ENCODE measurements at regions not wholly inside any gene's neighbourhood (a gene's known extent, or its start where the extent isn't known, plus 50 kb on each side); places are given as distances from the start of the nearest gene placed in this dataset.

DNA sequence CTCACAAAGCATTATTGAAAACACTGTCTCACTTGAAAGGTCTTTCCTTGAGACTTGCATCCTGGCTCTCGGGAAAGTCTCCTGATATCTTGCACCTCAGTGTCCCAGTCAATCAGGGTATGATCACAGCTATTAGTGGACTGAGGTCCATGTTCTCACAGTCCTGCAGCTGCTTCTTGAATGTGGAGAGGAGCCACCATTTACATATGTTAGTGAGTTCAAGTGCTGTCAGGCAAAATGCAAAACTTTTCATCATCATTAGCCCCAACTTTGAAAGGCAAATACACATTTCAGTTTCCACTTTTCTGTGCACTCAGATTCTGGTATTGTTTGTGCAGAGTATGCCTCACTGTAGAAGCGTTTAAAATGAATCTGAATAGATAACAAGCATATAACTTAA, 111.6 kb downstream of the SNX18 start:
- Histone ChIP-seq H3K9me3 (ENCODE audit: control insufficient read depth, low read length) (no peaks in the 10 kb centered on the region), H2AFZ (no peak overlapping the region), H3K27me3 (ENCODE audit: control insufficient read depth, insufficient read depth, low read length) (no peaks in the 10 kb centered on the region), H3K4me2 (ENCODE audit: low read length) (no peak overlapping the region), H3K9ac (no peak overlapping the region), H3K36me3 (ENCODE audit: control insufficient read depth, insufficient read depth, low read length) (no peaks in the 10 kb centered on the region), H3K4me3 (ENCODE audit: low read depth, low read length) (no peak overlapping the region), H3K27ac (no peak overlapping the region), H3K79me2 (no peaks in the 10 kb centered on the region), H3K4me1 (peaks cover 4% of the 10 kb centered on the region)
- TF ChIP-seq CTCF (IDR thresholded peaks at IDR 0.05) = no peak

- Histone ChIP-seq H2AFZ (peak overlapping the region; percentile 20), H3K4me2 (ENCODE audit: low read length) (no peak overlapping the region), H3K36me3 (ENCODE audit: control insufficient read depth, insufficient read depth, low read length) (no peaks in the 10 kb centered on the region), H3K4me3 (ENCODE audit: low read depth, low read length) (no peak overlapping the region), H3K27ac (no peak overlapping the region), H3K79me2 (no peaks in the 10 kb centered on the region), H3K9me3 (ENCODE audit: control insufficient read depth, low read length) (no peaks in the 10 kb centered on the region), H3K9ac (no peak overlapping the region), H3K27me3 (ENCODE audit: control insufficient read depth, insufficient read depth, low read length) (no peaks in the 10 kb centered on the region), H3K4me1 (peaks cover 4% of the 10 kb centered on the region)
- no peak for TF ChIP-seq CTCF (IDR thresholded peaks at IDR 0.05)
Observed at GRCh38 chr5:54628050-54628449, 110.5 kb downstream of the SNX18 start.

- peaks cover 4% of the 10 kb centered on the region for H3K4me1 ChIP-seq
- peak overlapping the region; percentile 28 for H2AFZ ChIP-seq
- no peak overlapping the region for H3K4me2 ChIP-seq (ENCODE audit: low read length)
- H3K9ac ChIP-seq = no peak overlapping the region
- no peaks in the 10 kb centered on the region for H3K9me3 ChIP-seq (ENCODE audit: control insufficient read depth, low read length)
- no peak for TF ChIP-seq CTCF (IDR thresholded peaks at IDR 0.05)
- no peaks in the 10 kb centered on the region for H3K27me3 ChIP-seq (ENCODE audit: control insufficient read depth, insufficient read depth, low read length)
- no peaks in the 10 kb centered on the region for H3K79me2 ChIP-seq
- H3K27ac ChIP-seq = no peak overlapping the region
- H3K4me3 ChIP-seq (ENCODE audit: low read depth, low read length) = no peak overlapping the region
- no peaks in the 10 kb centered on the region for H3K36me3 ChIP-seq (ENCODE audit: control insufficient read depth, insufficient read depth, low read length)
Observed at GRCh38 chr5:54626407-54626806, 108.8 kb downstream of the SNX18 start.

- Histone ChIP-seq H3K27me3 (ENCODE audit: control insufficient read depth, insufficient read depth, low read length) (no peaks in the 10 kb centered on the region), H3K36me3 (ENCODE audit: control insufficient read depth, insufficient read depth, low read length) (no peaks in the 10 kb centered on the region), H3K9ac (no peak overlapping the region), H3K4me2 (ENCODE audit: low read length) (no peak overlapping the region), H3K4me3 (ENCODE audit: low read depth, low read length) (no peak overlapping the region), H3K9me3 (ENCODE audit: control insufficient read depth, low read length) (no peaks in the 10 kb centered on the region), H3K27ac (no peak overlapping the region), H3K79me2 (no peaks in the 10 kb centered on the region), H2AFZ (no peak overlapping the region), H3K4me1 (peaks cover 4% of the 10 kb centered on the region)
- TF ChIP-seq CTCF (IDR thresholded peaks at IDR 0.05) = no peak
Observed at GRCh38 chr5:54624805-54625568, 107.4 kb downstream of the SNX18 start.

DNA sequence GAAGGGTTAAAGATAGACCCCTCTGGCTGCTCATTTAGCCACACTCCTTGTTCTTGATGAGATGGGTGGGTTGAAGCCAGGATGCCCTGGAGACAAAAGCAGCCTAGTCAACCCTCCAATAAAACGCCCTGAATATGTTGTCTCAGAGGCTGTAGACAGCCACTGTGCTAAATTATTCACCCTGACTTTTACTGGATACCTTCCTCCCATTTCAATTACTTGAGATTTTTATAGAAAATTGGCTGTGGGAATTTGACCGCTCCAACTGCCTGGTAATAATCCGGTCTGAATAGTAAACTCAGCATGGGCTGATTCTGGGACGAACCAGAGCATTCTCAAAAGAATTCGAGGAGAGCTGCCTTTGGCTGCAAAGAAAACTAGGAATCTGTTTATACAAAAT, 104.2 kb downstream of the SNX18 start:
- no peak overlapping the region for H3K9ac ChIP-seq
- no peaks in the 10 kb centered on the region for H3K27me3 ChIP-seq (ENCODE audit: control insufficient read depth, insufficient read depth, low read length)
- H3K9me3 ChIP-seq (ENCODE audit: control insufficient read depth, low read length) = no peaks in the 10 kb centered on the region
- H3K27ac ChIP-seq = no peak overlapping the region
- no peak overlapping the region for H3K4me3 ChIP-seq (ENCODE audit: low read depth, low read length)
- no peak for TF ChIP-seq CTCF (IDR thresholded peaks at IDR 0.05)
- H2AFZ ChIP-seq = no peak overlapping the region
- no peaks in the 10 kb centered on the region for H3K4me1 ChIP-seq
- H3K79me2 ChIP-seq = no peaks in the 10 kb centered on the region
- no peaks in the 10 kb centered on the region for H3K36me3 ChIP-seq (ENCODE audit: control insufficient read depth, insufficient read depth, low read length)
- H3K4me2 ChIP-seq (ENCODE audit: low read length) = no peak overlapping the region
